ENCODE measurements at regions not wholly inside any gene's neighbourhood (a gene's known extent, or its start where the extent isn't known, plus 50 kb on each side); places are given as distances from the start of the nearest gene placed in this dataset.

DNA sequence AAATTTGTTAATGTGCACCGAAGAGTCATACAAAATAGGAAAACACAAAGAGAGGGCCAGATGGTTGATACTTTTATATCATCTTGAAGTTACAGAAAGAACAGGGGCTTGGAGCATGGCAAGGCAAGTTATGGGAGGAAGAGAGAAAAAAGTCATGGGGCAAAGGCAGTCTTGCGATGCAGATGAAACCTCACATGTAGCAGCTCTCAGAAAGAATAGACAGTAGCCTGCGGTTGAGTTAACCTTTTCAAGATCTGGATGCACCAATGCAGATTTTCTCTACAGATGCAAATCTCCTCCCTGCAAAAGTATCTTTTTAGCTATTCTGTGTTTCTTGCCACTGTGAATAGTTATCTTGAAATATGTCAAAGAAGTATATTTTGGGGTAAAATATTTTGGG, 243.9 kb downstream of the TMEM167A start:
- no peaks in the 10 kb centered on the region for H3K9me3 ChIP-seq (ENCODE audit: low read depth, low read length)
- no peak overlapping the region for H3K4me3 ChIP-seq (ENCODE audit: insufficient read depth, low read length)
- no peak for DNase-seq (ENCODE audit: insufficient read length, low spot score, missing footprints)
- no peaks in the 10 kb centered on the region for H3K27me3 ChIP-seq (ENCODE audit: insufficient read depth, low read length)
- H3K27ac ChIP-seq (ENCODE audit: low read depth, low read length), result no peak overlapping the region
- H3K36me3 ChIP-seq (ENCODE audit: insufficient read depth, low read length), result no peaks in the 10 kb centered on the region
- no peak overlapping the region for H3K4me2 ChIP-seq (ENCODE audit: insufficient read depth, low read length)
- no peak overlapping the region for H2AFZ ChIP-seq (ENCODE audit: low read length)
- no peaks in the 10 kb centered on the region for H3K79me2 ChIP-seq (ENCODE audit: insufficient read depth, low read length)
- no peaks in the 10 kb centered on the region for H3K4me1 ChIP-seq (ENCODE audit: insufficient read depth, low read length)
- H4K20me1 ChIP-seq (ENCODE audit: insufficient read depth, low read length), result no peaks in the 10 kb centered on the region
- TF ChIP-seq, protein P1, sequence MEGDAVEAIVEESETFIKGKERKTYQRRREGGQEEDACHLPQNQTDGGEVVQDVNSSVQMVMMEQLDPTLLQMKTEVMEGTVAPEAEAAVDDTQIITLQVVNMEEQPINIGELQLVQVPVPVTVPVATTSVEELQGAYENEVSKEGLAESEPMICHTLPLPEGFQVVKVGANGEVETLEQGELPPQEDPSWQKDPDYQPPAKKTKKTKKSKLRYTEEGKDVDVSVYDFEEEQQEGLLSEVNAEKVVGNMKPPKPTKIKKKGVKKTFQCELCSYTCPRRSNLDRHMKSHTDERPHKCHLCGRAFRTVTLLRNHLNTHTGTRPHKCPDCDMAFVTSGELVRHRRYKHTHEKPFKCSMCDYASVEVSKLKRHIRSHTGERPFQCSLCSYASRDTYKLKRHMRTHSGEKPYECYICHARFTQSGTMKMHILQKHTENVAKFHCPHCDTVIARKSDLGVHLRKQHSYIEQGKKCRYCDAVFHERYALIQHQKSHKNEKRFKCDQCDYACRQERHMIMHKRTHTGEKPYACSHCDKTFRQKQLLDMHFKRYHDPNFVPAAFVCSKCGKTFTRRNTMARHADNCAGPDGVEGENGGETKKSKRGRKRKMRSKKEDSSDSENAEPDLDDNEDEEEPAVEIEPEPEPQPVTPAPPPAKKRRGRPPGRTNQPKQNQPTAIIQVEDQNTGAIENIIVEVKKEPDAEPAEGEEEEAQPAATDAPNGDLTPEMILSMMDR (IDR thresholded peaks at IDR 0.05; ENCODE audit: extremely low read depth, low read depth, low read length), result no peak

DNA sequence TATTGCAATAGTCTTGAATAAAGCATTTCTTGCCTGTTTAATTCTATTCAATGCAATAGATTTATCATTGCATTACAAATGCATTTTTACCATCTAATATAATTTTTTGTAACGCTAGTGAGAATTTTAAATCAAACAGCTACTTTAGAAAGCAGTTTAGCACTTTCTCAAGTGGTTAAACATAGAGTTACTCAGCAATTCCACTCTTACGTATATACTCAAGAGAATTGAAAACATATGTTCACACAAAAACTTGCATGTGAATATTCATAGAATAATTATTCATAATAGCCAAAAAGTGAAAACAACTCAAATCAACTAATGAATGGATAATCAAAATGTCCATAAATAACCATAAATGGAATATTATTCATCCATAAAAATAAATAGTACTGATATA, 244.7 kb downstream of the TMEM167A start:
- no peak overlapping the region for H3K4me3 ChIP-seq (ENCODE audit: insufficient read depth, low read length)
- no peaks in the 10 kb centered on the region for H3K36me3 ChIP-seq (ENCODE audit: insufficient read depth, low read length)
- no peaks in the 10 kb centered on the region for H3K27me3 ChIP-seq (ENCODE audit: insufficient read depth, low read length)
- TF ChIP-seq, protein P1 (IDR thresholded peaks at IDR 0.05; ENCODE audit: extremely low read depth, low read depth, low read length), result no peak
- no peaks in the 10 kb centered on the region for H3K4me1 ChIP-seq (ENCODE audit: insufficient read depth, low read length)
- H4K20me1 ChIP-seq (ENCODE audit: insufficient read depth, low read length), result no peaks in the 10 kb centered on the region
- no peaks in the 10 kb centered on the region for H3K79me2 ChIP-seq (ENCODE audit: insufficient read depth, low read length)
- DNase-seq (ENCODE audit: insufficient read length, low spot score, missing footprints), result no peak
- H3K9me3 ChIP-seq (ENCODE audit: low read depth, low read length), result no peaks in the 10 kb centered on the region
- no peak overlapping the region for H3K4me2 ChIP-seq (ENCODE audit: insufficient read depth, low read length)
- no peak overlapping the region for H3K27ac ChIP-seq (ENCODE audit: low read depth, low read length)
- no peak overlapping the region for H2AFZ ChIP-seq (ENCODE audit: low read length)

DNA sequence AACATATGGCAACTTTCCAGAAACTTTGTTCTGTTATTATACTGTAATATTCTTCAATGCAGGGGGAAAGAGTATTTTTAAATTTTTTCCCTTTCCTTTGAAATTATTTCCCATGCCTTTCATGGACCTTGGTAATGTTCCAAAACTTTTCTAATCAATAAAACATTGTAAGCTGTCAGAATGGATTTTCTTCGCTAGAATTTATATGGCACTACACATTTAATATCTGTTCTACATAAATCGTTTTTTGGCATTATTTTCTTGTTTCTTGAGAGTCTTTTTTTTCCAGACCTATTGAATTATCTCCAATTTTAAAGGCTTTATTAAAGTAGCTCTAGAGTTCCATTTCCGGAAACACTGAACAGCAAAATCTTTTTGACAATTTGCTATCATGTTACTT, 249.0 kb downstream of the TMEM167A start:
- no peaks in the 10 kb centered on the region for H3K4me1 ChIP-seq (ENCODE audit: insufficient read depth, low read length)
- H3K9me3 ChIP-seq (ENCODE audit: low read depth, low read length), result no peaks in the 10 kb centered on the region
- TF ChIP-seq, protein P1 (IDR thresholded peaks at IDR 0.05; ENCODE audit: extremely low read depth, low read depth, low read length), result no peak
- no peak overlapping the region for H2AFZ ChIP-seq (ENCODE audit: low read length)
- no peak overlapping the region for H3K4me2 ChIP-seq (ENCODE audit: insufficient read depth, low read length)
- DNase-seq (ENCODE audit: insufficient read length, low spot score, missing footprints), result no peak
- H3K27me3 ChIP-seq (ENCODE audit: insufficient read depth, low read length), result no peaks in the 10 kb centered on the region
- H3K4me3 ChIP-seq (ENCODE audit: insufficient read depth, low read length), result no peak overlapping the region
- H4K20me1 ChIP-seq (ENCODE audit: insufficient read depth, low read length), result no peaks in the 10 kb centered on the region
- H3K27ac ChIP-seq (ENCODE audit: low read depth, low read length), result no peak overlapping the region
- no peaks in the 10 kb centered on the region for H3K79me2 ChIP-seq (ENCODE audit: insufficient read depth, low read length)
- no peaks in the 10 kb centered on the region for H3K36me3 ChIP-seq (ENCODE audit: insufficient read depth, low read length)

DNA sequence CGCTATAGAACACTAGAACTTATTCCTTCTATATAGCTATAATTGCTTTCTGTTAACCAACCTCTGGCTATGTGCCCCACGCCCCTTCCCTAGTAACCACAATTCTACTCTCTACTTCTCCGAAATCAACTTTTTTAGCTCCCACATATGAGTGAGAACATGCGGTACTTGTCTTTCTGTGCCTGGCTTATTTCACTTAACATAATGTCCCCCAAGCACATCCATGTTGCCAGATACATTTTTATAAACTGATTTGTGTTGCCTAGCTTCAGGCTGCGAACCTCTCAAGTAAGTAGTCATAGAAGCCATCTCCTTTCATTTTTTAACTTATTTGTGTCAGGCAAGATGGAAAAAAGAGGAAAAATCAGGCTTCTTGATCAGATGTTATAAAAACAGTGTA, 249.5 kb downstream of the TMEM167A start:
- Histone ChIP-seq H3K27me3 (ENCODE audit: insufficient read depth, low read length) (no peaks in the 10 kb centered on the region), H3K9me3 (ENCODE audit: low read depth, low read length) (no peaks in the 10 kb centered on the region), H3K27ac (ENCODE audit: low read depth, low read length) (no peak overlapping the region), H2AFZ (ENCODE audit: low read length) (no peak overlapping the region), H3K4me3 (ENCODE audit: insufficient read depth, low read length) (no peak overlapping the region), H3K4me1 (ENCODE audit: insufficient read depth, low read length) (no peaks in the 10 kb centered on the region), H3K79me2 (ENCODE audit: insufficient read depth, low read length) (no peaks in the 10 kb centered on the region), H4K20me1 (ENCODE audit: insufficient read depth, low read length) (no peaks in the 10 kb centered on the region), H3K4me2 (ENCODE audit: insufficient read depth, low read length) (no peak overlapping the region), H3K36me3 (ENCODE audit: insufficient read depth, low read length) (no peaks in the 10 kb centered on the region)
- no peak for DNase-seq (ENCODE audit: insufficient read length, low spot score, missing footprints)
- TF ChIP-seq, protein P1 (IDR thresholded peaks at IDR 0.05; ENCODE audit: extremely low read depth, low read depth, low read length), result no peak
